HUES64 (cell line): ENCODE measurements at regions not wholly inside any gene's neighbourhood (a gene's known extent, or its start where the extent isn't known, plus 50 kb on each side); places are given as distances from the start of the nearest gene placed in this dataset.

Source experiments
- H3K27ac ChIP-seq: 2 replicates; pipeline ENCODE4 v1.7.0; 2013; ENCODE audit warnings: low read depth, low read length, inconsistent platforms
- H3K27me3 ChIP-seq: 2 replicates; pipeline ENCODE4 v1.6.1; 2013; ENCODE audit warnings: mild to moderate bottlenecking, low read length; ENCODE audit not compliant: insufficient read depth
- H3K36me3 ChIP-seq: 2 replicates; pipeline ENCODE4 v1.6.1; 2013; ENCODE audit warnings: mild to moderate bottlenecking, low read length; ENCODE audit not compliant: insufficient read depth
- H3K4me1 ChIP-seq: 2 replicates; pipeline ENCODE4 v1.6.1; 2013; ENCODE audit warnings: mild to moderate bottlenecking, low read length, moderate library complexity; ENCODE audit not compliant: insufficient read depth
- H3K4me3 ChIP-seq: 2 replicates; pipeline ENCODE4 v1.5.1; 2013; ENCODE audit warnings: mild to moderate bottlenecking, low read length, moderate library complexity
- H3K9ac ChIP-seq: 2 replicates; pipeline ENCODE4 v1.6.1; 2013; ENCODE audit warnings: mild to moderate bottlenecking, low read depth, low read length
- H3K9me3 ChIP-seq: 2 replicates; pipeline ENCODE4 v1.6.1; 2013; ENCODE audit warnings: low read depth, low read length; ENCODE audit not compliant: insufficient read depth
- WGBS: fragments of 150-250, 120-280 bp; methylation state at CpG from one replicate; pipeline ENCODE4 v1.1.7; 2013; ENCODE audit warnings: missing lambda C conversion rate; 5-methylcytosine and 5-hydroxymethylcytosine counted together

- Histone ChIP-seq H3K9me3 (no peaks in the 10 kb centered on the region), H3K27ac (no peak overlapping the region), H3K27me3 (no peaks in the 10 kb centered on the region), H3K4me1 (peaks cover 8% of the 10 kb centered on the region; the same call in 1 of the 2 replicates), H3K9ac (no peak overlapping the region), H3K36me3 (no peaks in the 10 kb centered on the region), H3K4me3 (no peak overlapping the region)
- WGBS: 65% methylated on average over 3 of the region's 4 CpGs
Measured at GRCh38 chr9:78668148-78668832, 371.4 kb downstream of the PSAT1 start.

- Histone ChIP-seq H3K27me3 (no peaks in the 10 kb centered on the region), H3K4me1 (peaks cover 8% of the 10 kb centered on the region; the same call in 1 of the 2 replicates), H3K27ac (no peak overlapping the region), H3K9me3 (no peaks in the 10 kb centered on the region), H3K4me3 (no peak overlapping the region), H3K36me3 (no peaks in the 10 kb centered on the region), H3K9ac (no peak overlapping the region)
- WGBS: 93% methylated on average over 7 of the region's 7 CpGs
Measured at GRCh38 chr9:78669591-78669990, 372.7 kb downstream of the PSAT1 start.

- Histone ChIP-seq H3K4me1 (peaks cover 8% of the 10 kb centered on the region; the same call in 1 of the 2 replicates), H3K4me3 (no peak overlapping the region), H3K27ac (no peak overlapping the region), H3K9me3 (no peaks in the 10 kb centered on the region), H3K27me3 (no peaks in the 10 kb centered on the region), H3K36me3 (no peaks in the 10 kb centered on the region), H3K9ac (no peak overlapping the region)
- WGBS: 88% methylated on average over 3 of the region's 3 CpGs
Measured at GRCh38 chr9:78671785-78672184, 374.9 kb downstream of the PSAT1 start.

GRCh38 chr9:78674874-78675273 is 377.9 kb downstream of the PSAT1 start:
- no peak overlapping the region for H3K4me3 ChIP-seq
- no peaks in the 10 kb centered on the region for H3K27me3 ChIP-seq
- no peaks in the 10 kb centered on the region for H3K9me3 ChIP-seq
- no peak overlapping the region for H3K9ac ChIP-seq
- peaks cover 4% of the 10 kb centered on the region for H3K4me1 ChIP-seq
- H3K27ac ChIP-seq: no peak overlapping the region
- no peaks in the 10 kb centered on the region for H3K36me3 ChIP-seq
- WGBS: 91% methylated on average over 2 of the region's 2 CpGs

GRCh38 chr9:78676009-78676408 is 379.1 kb downstream of the PSAT1 start:
- H3K9ac ChIP-seq: no peak overlapping the region
- peaks cover 8% of the 10 kb centered on the region for H3K4me1 ChIP-seq
- no peaks in the 10 kb centered on the region for H3K9me3 ChIP-seq
- H3K27me3 ChIP-seq: no peaks in the 10 kb centered on the region
- WGBS: 95% methylated on average over 2 of the region's 2 CpGs
- H3K4me3 ChIP-seq: no peak overlapping the region
- no peak overlapping the region for H3K27ac ChIP-seq
- H3K36me3 ChIP-seq: no peaks in the 10 kb centered on the region

GRCh38 chr9:78676623-78677022 is 379.7 kb downstream of the PSAT1 start:
- Histone ChIP-seq H3K9me3 (no peaks in the 10 kb centered on the region), H3K36me3 (no peaks in the 10 kb centered on the region), H3K27ac (no peak overlapping the region), H3K27me3 (no peaks in the 10 kb centered on the region), H3K9ac (no peak overlapping the region), H3K4me1 (peaks cover 8% of the 10 kb centered on the region), H3K4me3 (no peak overlapping the region)

- 89% methylated on average over 2 of the region's 2 CpGs for WGBS
- H3K9ac ChIP-seq: no peak overlapping the region
Measured at GRCh38 chr9:78677326-78677725, 380.4 kb downstream of the PSAT1 start.

GRCh38 chr9:78678877-78679276 is 382.0 kb downstream of the PSAT1 start:
- no peaks in the 10 kb centered on the region for H3K36me3 ChIP-seq

More at GRCh38 chr9:78677326-78677725, 380.4 kb downstream of the PSAT1 start:
- peaks cover 12% of the 10 kb centered on the region for H3K4me1 ChIP-seq
- H3K36me3 ChIP-seq: no peaks in the 10 kb centered on the region
- H3K27ac ChIP-seq: no peak overlapping the region
- no peak overlapping the region for H3K4me3 ChIP-seq
- H3K27me3 ChIP-seq: no peaks in the 10 kb centered on the region
- no peaks in the 10 kb centered on the region for H3K9me3 ChIP-seq

GRCh38 chr9:78680196-78680595 is 383.3 kb downstream of the PSAT1 start:
- no peak overlapping the region for H3K27ac ChIP-seq
- no peak overlapping the region for H3K9ac ChIP-seq
- 80% methylated on average over 3 of the region's 3 CpGs for WGBS
- no peak overlapping the region for H3K4me3 ChIP-seq
- no peaks in the 10 kb centered on the region for H3K27me3 ChIP-seq
- no peaks in the 10 kb centered on the region for H3K36me3 ChIP-seq
- peaks cover 12% of the 10 kb centered on the region for H3K4me1 ChIP-seq
- H3K9me3 ChIP-seq: no peaks in the 10 kb centered on the region

More at GRCh38 chr9:78678877-78679276, 382.0 kb downstream of the PSAT1 start:
- Histone ChIP-seq H3K27me3 (no peaks in the 10 kb centered on the region), H3K27ac (no peak overlapping the region), H3K4me1 (peaks cover 12% of the 10 kb centered on the region), H3K9me3 (no peaks in the 10 kb centered on the region), H3K9ac (no peak overlapping the region), H3K4me3 (no peak overlapping the region)
- WGBS: 75% methylated on average over 5 of the region's 5 CpGs

- Histone ChIP-seq H3K36me3 (no peaks in the 10 kb centered on the region), H3K27ac (no peak overlapping the region), H3K9me3 (no peaks in the 10 kb centered on the region), H3K4me3 (no peak overlapping the region), H3K4me1 (peaks cover 12% of the 10 kb centered on the region), H3K27me3 (no peaks in the 10 kb centered on the region), H3K9ac (no peak overlapping the region)
- WGBS: 71% methylated on average over 5 of the region's 5 CpGs
Measured at GRCh38 chr9:78682216-78682615, 385.3 kb downstream of the PSAT1 start.

- H3K27ac ChIP-seq: no peak overlapping the region
- no peaks in the 10 kb centered on the region for H3K27me3 ChIP-seq
- H3K4me1 ChIP-seq: 0 out of 2 replicates have a peak, but pooled peaks cover 4% of the 10 kb centered on the region
- H3K9ac ChIP-seq: no peak overlapping the region
- no peak overlapping the region for H3K4me3 ChIP-seq
- 100% methylated on average over 1 of the region's 1 CpG for WGBS
- no peaks in the 10 kb centered on the region for H3K9me3 ChIP-seq
- no peaks in the 10 kb centered on the region for H3K36me3 ChIP-seq
Measured at GRCh38 chr9:78685471-78685870, 388.5 kb downstream of the PSAT1 start.

GRCh38 chr9:78688796-78689195 is 391.9 kb downstream of the PSAT1 start:
- H3K36me3 ChIP-seq: no peaks in the 10 kb centered on the region
- H3K4me1 ChIP-seq: no peaks in the 10 kb centered on the region
- no peak overlapping the region for H3K4me3 ChIP-seq
- H3K27ac ChIP-seq: no peak overlapping the region
- 100% methylated on average over 1 of the region's 1 CpG for WGBS
- no peaks in the 10 kb centered on the region for H3K9me3 ChIP-seq
- no peak overlapping the region for H3K9ac ChIP-seq
- no peaks in the 10 kb centered on the region for H3K27me3 ChIP-seq
